Erythroblast (primary cell): ENCODE measurements at regions not wholly inside any gene's neighbourhood (a gene's known extent, or its start where the extent isn't known, plus 50 kb on each side); places are given as distances from the start of the nearest gene placed in this dataset.

ENCODE experiments used
- DNase-seq, 2 experiments: peaks; one replicate each; lab custom pipeline; 2025; lab: John Stamatoyannopoulos, UW
- GATA1 ChIP-seq: IDR thresholded peaks from 2 replicates; pipeline ENCODE4 v1.6.1; 2011; ENCODE audit warnings: low read depth, mild to moderate bottlenecking, control low read depth, low read length, moderate library complexity
- POLR2A ChIP-seq: IDR thresholded peaks from 2 replicates; pipeline ENCODE4 v1.6.1; 2011; ENCODE audit warnings: mild to moderate bottlenecking, low read length

GRCh38 chr2:18133310-18133709 is 254.8 kb downstream of the KCNS3 start:
- TF ChIP-seq POLR2A: no peak
- TF ChIP-seq GATA1: no peak
- DNase-seq: no peak

- DNase-seq: no peak
- TF ChIP-seq GATA1 (no peak), POLR2A (no peak)
Measured at GRCh38 chr2:18132697-18133096, 254.2 kb downstream of the KCNS3 start.

GRCh38 chr2:18131761-18132160 is 253.3 kb downstream of the KCNS3 start:
- no peak for DNase-seq
- no peak for TF ChIP-seq POLR2A
- TF ChIP-seq GATA1: no peak

GRCh38 chr2:18129348-18129747 is 250.9 kb downstream of the KCNS3 start:
- TF ChIP-seq POLR2A: no peak
- no peak for TF ChIP-seq GATA1
- DNase-seq: no peak

- TF ChIP-seq POLR2A (no peak), GATA1 (no peak)
- DNase-seq: no peak
Measured at GRCh38 chr2:18125303-18125702, 246.8 kb downstream of the KCNS3 start.

GRCh38 chr2:18124116-18124835 is 245.8 kb downstream of the KCNS3 start:
- DNase-seq: no peak
- no peak for TF ChIP-seq POLR2A
- TF ChIP-seq GATA1: no peak

GRCh38 chr2:18123577-18123976 is 245.1 kb downstream of the KCNS3 start:
- DNase-seq: no peak
- TF ChIP-seq POLR2A (no peak), GATA1 (no peak)

GRCh38 chr2:18123211-18123570 is 244.7 kb downstream of the KCNS3 start:
- no peak for TF ChIP-seq POLR2A
- TF ChIP-seq GATA1: no peak
- no peak for DNase-seq

- TF ChIP-seq POLR2A: no peak
- DNase-seq: no peak
Measured at GRCh38 chr2:18122544-18123210, 244.2 kb downstream of the KCNS3 start.

- no peak for TF ChIP-seq POLR2A
- no peak for TF ChIP-seq GATA1
Measured at GRCh38 chr2:18119883-18120282, 241.4 kb downstream of the KCNS3 start.

GRCh38 chr2:18118703-18119102 is 240.2 kb downstream of the KCNS3 start:
- DNase-seq: no peak

More at GRCh38 chr2:18119883-18120282, 241.4 kb downstream of the KCNS3 start:
- DNase-seq: no peak

GRCh38 chr2:18117592-18117991 is 239.1 kb downstream of the KCNS3 start:
- DNase-seq: peak; percentile 28 to 34
- no peak for TF ChIP-seq GATA1
- TF ChIP-seq POLR2A: no peak

More at GRCh38 chr2:18118703-18119102, 240.2 kb downstream of the KCNS3 start:
- TF ChIP-seq GATA1 (no peak), POLR2A (no peak)

GRCh38 chr2:18110222-18110621 is 231.8 kb downstream of the KCNS3 start:
- DNase-seq: no peak
- TF ChIP-seq POLR2A: no peak
- TF ChIP-seq GATA1: no peak

GRCh38 chr2:18106841-18107240 is 228.4 kb downstream of the KCNS3 start:
- TF ChIP-seq GATA1 (no peak), POLR2A (no peak)
- DNase-seq: no peak
